ENCODE measurements at regions not wholly inside any gene's neighbourhood (a gene's known extent, or its start where the extent isn't known, plus 50 kb on each side); places are given as distances from the start of the nearest gene placed in this dataset.
"Not testable (repeated sequence)": the region's sequence is repeated elsewhere in the genome, so short reads cannot be mapped to it uniquely, and the experiment has no call there.

DNA sequence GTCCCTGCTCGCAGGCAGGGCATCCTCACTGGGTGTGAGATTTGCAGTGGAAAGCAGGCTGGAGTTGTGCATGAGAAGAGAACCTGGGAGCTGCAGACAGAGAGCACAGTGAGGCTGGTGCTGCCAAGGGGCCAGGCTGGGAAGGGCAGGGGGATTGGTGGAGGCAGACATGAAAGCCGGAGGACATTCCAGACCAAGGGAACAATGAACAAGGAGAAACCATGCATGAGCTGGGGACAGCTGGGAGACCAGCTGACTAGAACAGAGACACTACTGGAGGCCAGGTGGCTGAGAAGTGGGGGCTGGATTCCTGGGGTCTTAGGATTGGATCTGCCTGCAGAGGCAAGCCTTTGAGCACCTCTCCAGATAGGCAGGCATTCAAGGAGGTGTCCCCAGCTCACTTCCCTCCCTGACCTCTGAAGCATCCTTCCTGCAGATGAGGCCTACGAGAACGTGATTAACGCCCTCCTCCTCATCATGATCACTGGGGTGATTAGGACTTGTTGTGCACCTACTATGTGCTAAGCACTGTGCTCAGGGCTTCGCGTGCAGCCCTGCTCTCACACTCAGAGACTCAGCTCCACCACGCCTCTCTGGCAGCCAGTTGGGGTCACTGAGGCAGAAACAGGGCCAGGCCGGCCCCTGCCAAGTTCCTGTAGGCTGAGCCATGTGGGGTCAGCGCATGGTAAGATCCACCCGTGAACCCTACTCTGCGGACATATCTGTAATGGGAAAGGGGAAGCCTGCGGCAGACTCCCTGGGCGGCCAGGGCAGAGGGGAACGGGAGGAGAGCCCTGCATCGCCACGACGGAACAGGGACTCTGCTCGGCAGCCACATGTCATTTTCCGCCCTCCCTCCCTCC, 74.8 kb upstream of the SLC66A3 start:
- TF ChIP-seq YY1 (IDR thresholded peaks at IDR 0.05; ENCODE audit: insufficient read depth, insufficient read length) (no peak), SUZ12 (IDR thresholded peaks at IDR 0.05; ENCODE audit: extremely low read depth, insufficient read depth, insufficient read length) (no peak), ZNF274 (IDR thresholded peaks at IDR 0.05; ENCODE audit: low read depth, low read length) (no peak)
- H3K4me1 ChIP-seq (ENCODE audit: insufficient read depth, insufficient read length): no peaks in the 10 kb centered on the region
- H3K9ac ChIP-seq (ENCODE audit: insufficient read length, low read depth): no peak overlapping the region
- DNase-seq (ENCODE audit: low read depth, low spot score): peak; percentile 33
- no peaks in the 10 kb centered on the region for H3K36me3 ChIP-seq (ENCODE audit: insufficient read depth, insufficient read length, low read length)
- H3K9me3 ChIP-seq (ENCODE audit: insufficient read depth, low read length): no peaks in the 10 kb centered on the region
- no peak overlapping the region for H3K4me3 ChIP-seq (ENCODE audit: insufficient read length, low read depth)
- no peaks in the 10 kb centered on the region for H3K27me3 ChIP-seq (ENCODE audit: insufficient read depth, insufficient read length)

DNA sequence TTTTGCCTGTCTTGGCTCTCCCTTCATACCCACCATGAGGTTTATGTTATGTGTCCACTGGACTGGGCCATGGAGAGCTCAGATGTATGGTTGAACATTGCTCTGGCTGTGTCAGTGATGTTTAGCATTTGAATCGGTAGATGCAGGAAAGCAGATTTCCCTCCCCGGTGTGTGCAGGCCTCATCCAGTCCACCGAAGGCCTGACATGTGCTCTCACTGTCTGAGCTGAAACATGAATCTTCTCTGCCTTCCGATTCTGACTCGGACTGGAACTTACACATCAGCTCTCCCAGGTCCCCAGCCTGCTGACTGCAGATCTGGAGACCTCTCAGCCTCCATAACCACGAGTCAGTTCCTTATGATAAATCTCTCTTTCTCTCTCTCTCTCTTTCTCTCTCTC, 72.4 kb upstream of the SLC66A3 start:
- Histone ChIP-seq H3K9me3 (ENCODE audit: insufficient read depth, low read length) (no peaks in the 10 kb centered on the region), H3K36me3 (ENCODE audit: insufficient read depth, insufficient read length, low read length) (no peaks in the 10 kb centered on the region), H3K27me3 (ENCODE audit: insufficient read depth, insufficient read length) (no peaks in the 10 kb centered on the region), H3K9ac (ENCODE audit: insufficient read length, low read depth) (no peak overlapping the region), H3K4me1 (ENCODE audit: insufficient read depth, insufficient read length) (no peaks in the 10 kb centered on the region), H3K4me3 (ENCODE audit: insufficient read length, low read depth) (no peak overlapping the region)
- DNase-seq (ENCODE audit: low read depth, low spot score): no peak
- no peak for TF ChIP-seq SUZ12 (IDR thresholded peaks at IDR 0.05; ENCODE audit: extremely low read depth, insufficient read depth, insufficient read length)
- TF ChIP-seq ZNF274 (IDR thresholded peaks at IDR 0.05; ENCODE audit: low read depth, low read length): no peak
- no peak for TF ChIP-seq YY1 (IDR thresholded peaks at IDR 0.05; ENCODE audit: insufficient read depth, insufficient read length)

DNA sequence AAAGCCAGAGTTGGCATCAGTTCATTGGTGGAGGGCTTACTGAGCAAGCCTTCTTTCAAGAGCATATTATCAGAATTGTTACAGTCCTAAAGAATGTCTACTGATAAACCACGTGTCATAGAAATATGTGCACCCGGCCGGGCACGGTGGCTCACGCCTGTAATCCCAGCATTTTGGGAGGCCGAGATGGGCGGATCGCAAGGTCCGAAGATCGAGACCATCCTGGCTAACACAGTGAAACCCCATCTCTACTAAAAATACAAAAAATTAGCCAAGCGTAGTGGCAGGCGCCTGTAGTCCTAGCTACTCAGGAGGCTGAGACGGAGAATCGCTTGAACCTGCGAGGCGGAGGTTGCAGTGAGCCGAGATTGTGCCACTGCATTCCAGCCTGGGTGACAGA, 66.4 kb upstream of the SLC66A3 start:
- H3K9ac ChIP-seq (ENCODE audit: insufficient read length, low read depth); H3K9me3 ChIP-seq (ENCODE audit: insufficient read depth, low read length); H3K4me3 ChIP-seq (ENCODE audit: insufficient read length, low read depth); DNase-seq (ENCODE audit: low read depth, low spot score); H3K4me1 ChIP-seq (ENCODE audit: insufficient read depth, insufficient read length); H3K27me3 ChIP-seq (ENCODE audit: insufficient read depth, insufficient read length); H3K36me3 ChIP-seq (ENCODE audit: insufficient read depth, insufficient read length, low read length): not testable (repeated sequence)

DNA sequence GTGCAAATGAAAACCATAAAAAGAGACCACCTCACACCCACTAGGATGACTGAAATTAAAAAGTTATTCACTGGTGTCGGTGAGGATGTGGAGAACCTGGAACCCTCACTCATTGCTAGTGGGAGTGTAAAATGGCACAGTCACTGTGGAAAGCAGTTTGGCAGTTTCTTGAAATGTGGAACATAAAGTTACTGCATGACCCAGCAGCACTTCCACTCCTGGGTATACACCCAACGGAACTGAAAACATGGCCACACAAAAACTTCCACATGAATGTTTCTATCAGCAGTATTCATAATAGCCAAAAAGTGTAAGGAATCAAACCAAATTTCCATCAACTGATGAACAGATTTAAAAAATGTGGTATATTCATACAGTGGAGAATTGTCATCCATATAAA, 65.1 kb upstream of the SLC66A3 start:
- DNase-seq (ENCODE audit: low read depth, low spot score): no peak
- H3K4me3 ChIP-seq (ENCODE audit: insufficient read length, low read depth): no peak overlapping the region
- no peaks in the 10 kb centered on the region for H3K9me3 ChIP-seq (ENCODE audit: insufficient read depth, low read length)
- no peak overlapping the region for H3K9ac ChIP-seq (ENCODE audit: insufficient read length, low read depth)
- TF ChIP-seq SUZ12 (IDR thresholded peaks at IDR 0.05; ENCODE audit: extremely low read depth, insufficient read depth, insufficient read length) (no peak), YY1 (IDR thresholded peaks at IDR 0.05; ENCODE audit: insufficient read depth, insufficient read length) (no peak), ZNF274 (IDR thresholded peaks at IDR 0.05; ENCODE audit: low read depth, low read length) (no peak)
- H3K4me1 ChIP-seq (ENCODE audit: insufficient read depth, insufficient read length): peaks cover 2% of the 10 kb centered on the region
- H3K36me3 ChIP-seq (ENCODE audit: insufficient read depth, insufficient read length, low read length): no peaks in the 10 kb centered on the region
- H3K27me3 ChIP-seq (ENCODE audit: insufficient read depth, insufficient read length): no peaks in the 10 kb centered on the region

DNA sequence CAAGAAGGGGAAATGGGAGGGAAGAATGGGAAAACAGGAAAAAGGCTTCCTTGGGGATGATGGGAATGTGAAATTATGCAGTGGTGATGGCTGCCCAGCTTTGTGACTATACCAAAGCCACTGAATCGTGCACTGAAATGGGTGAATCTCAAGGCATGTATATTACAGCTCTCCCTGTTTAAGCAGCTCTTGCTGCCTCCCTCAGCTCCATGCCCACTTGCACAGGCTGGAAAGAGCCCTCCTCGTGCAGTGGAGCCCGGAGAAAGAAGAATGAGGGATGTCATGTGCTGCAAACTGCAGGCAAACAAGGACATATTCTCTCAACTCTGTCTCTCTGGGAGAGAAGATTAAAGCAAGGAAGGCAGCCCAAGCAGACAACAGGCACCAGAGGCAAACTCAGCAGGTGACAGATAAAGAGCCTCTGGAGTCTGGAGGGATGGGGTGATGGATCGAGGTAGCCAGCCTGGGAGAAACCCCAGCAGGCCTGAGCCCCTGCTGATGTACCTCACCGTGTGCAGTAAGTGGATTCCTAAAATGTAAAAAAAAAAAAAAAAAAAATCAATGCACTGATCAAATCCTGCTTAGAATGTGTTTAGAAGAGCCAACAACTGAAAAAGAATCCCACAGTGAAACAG, 62.4 kb upstream of the SLC66A3 start:
- H3K27me3 ChIP-seq (ENCODE audit: insufficient read depth, insufficient read length): no peaks in the 10 kb centered on the region
- H3K4me1 ChIP-seq (ENCODE audit: insufficient read depth, insufficient read length): peaks cover 2% of the 10 kb centered on the region
- DNase-seq (ENCODE audit: low read depth, low spot score): no peak
- H3K4me3 ChIP-seq (ENCODE audit: insufficient read length, low read depth): no peak overlapping the region
- no peak overlapping the region for H3K9ac ChIP-seq (ENCODE audit: insufficient read length, low read depth)
- no peaks in the 10 kb centered on the region for H3K9me3 ChIP-seq (ENCODE audit: insufficient read depth, low read length)
- TF ChIP-seq ZNF274 (IDR thresholded peaks at IDR 0.05; ENCODE audit: low read depth, low read length) (no peak), YY1 (IDR thresholded peaks at IDR 0.05; ENCODE audit: insufficient read depth, insufficient read length) (no peak), SUZ12 (IDR thresholded peaks at IDR 0.05; ENCODE audit: extremely low read depth, insufficient read depth, insufficient read length) (no peak)
- no peaks in the 10 kb centered on the region for H3K36me3 ChIP-seq (ENCODE audit: insufficient read depth, insufficient read length, low read length)

DNA sequence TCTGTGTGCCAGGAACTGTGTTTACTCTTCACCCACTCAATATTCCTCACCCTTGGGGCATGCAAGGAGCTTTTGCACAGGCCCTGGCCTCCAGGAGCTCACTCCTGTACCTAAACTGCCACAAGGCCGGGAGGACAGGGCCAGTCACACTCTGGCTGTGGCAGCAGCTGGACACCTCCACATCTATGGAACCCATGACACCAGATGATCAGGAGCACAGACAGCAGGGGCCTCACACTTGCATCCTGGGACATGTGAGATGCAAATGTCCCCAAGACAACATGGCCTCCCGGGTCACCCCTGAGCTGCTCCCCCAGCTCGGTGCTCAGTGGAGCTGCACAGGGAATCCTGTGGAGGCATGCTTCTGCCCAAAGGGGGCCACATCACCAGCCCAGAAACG, 61.8 kb upstream of the SLC66A3 start:
- TF ChIP-seq SUZ12 (IDR thresholded peaks at IDR 0.05; ENCODE audit: extremely low read depth, insufficient read depth, insufficient read length) (no peak), ZNF274 (IDR thresholded peaks at IDR 0.05; ENCODE audit: low read depth, low read length) (no peak), YY1 (IDR thresholded peaks at IDR 0.05; ENCODE audit: insufficient read depth, insufficient read length) (no peak)
- no peaks in the 10 kb centered on the region for H3K36me3 ChIP-seq (ENCODE audit: insufficient read depth, insufficient read length, low read length)
- no peak overlapping the region for H3K9ac ChIP-seq (ENCODE audit: insufficient read length, low read depth)
- no peaks in the 10 kb centered on the region for H3K27me3 ChIP-seq (ENCODE audit: insufficient read depth, insufficient read length)
- H3K9me3 ChIP-seq (ENCODE audit: insufficient read depth, low read length): no peaks in the 10 kb centered on the region
- no peak overlapping the region for H3K4me3 ChIP-seq (ENCODE audit: insufficient read length, low read depth)
- no peak for DNase-seq (ENCODE audit: low read depth, low spot score)
- H3K4me1 ChIP-seq (ENCODE audit: insufficient read depth, insufficient read length): peaks cover 2% of the 10 kb centered on the region

DNA sequence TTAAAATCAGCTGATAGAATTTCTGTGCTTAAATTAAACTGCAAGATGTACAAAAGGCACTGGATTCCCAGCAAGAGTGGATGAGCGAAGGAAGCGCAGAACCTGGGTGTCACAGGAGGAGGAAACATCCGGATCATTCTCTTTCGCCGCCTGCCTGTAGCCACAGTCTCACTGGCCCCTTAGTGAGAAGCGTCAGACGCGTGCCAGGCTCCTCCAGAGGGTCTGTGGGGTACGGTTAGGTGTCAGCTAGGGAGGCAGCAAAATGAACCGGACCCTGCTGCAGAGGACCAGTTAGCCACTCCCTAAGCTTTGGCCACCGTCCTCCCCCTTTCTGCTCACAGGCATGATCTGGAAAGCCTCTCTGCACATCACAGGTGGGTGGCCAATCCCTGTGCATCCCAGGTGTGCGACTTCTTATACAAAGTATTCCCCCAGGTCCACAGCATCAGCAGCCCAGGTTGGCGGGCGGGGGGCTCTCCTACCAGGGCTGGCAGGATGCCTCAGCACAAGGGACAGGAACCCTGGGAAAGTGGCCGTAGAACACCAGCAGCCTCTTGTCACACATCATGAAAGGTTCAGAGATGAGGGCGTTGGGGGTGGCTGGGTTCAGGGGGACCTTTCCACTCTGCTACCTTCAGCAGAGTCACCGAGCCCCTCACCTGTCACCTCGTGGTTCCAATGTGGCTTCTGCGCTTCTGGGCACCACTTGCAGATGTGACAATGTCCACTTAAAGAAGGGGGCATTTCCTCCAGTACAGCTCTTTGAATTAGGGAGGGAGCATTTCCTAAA, 61.1 kb upstream of the SLC66A3 start:
- Histone ChIP-seq H3K27me3 (ENCODE audit: insufficient read depth, insufficient read length) (no peaks in the 10 kb centered on the region), H3K4me1 (ENCODE audit: insufficient read depth, insufficient read length) (peaks cover 2% of the 10 kb centered on the region), H3K4me3 (ENCODE audit: insufficient read length, low read depth) (no peak overlapping the region), H3K9ac (ENCODE audit: insufficient read length, low read depth) (no peak overlapping the region), H3K36me3 (ENCODE audit: insufficient read depth, insufficient read length, low read length) (no peaks in the 10 kb centered on the region), H3K9me3 (ENCODE audit: insufficient read depth, low read length) (no peaks in the 10 kb centered on the region)
- TF ChIP-seq SUZ12 (IDR thresholded peaks at IDR 0.05; ENCODE audit: extremely low read depth, insufficient read depth, insufficient read length): no peak
- TF ChIP-seq YY1 (IDR thresholded peaks at IDR 0.05; ENCODE audit: insufficient read depth, insufficient read length): no peak
- no peak for TF ChIP-seq ZNF274 (IDR thresholded peaks at IDR 0.05; ENCODE audit: low read depth, low read length)
- no peak for DNase-seq (ENCODE audit: low read depth, low spot score)

Data from NT2/D1 (cell line).